Stimulated activated CD8-positive, alpha-beta memory T cell treated with anti-CD3 and anti-CD28 coated beads, Interleukin-2, amount 100 ng/mL, for 1 hour (primary cell): ENCODE measurements at regions not wholly inside any gene's neighbourhood (a gene's known extent, or its start where the extent isn't known, plus 50 kb on each side); places are given as distances from the start of the nearest gene placed in this dataset.
"Not testable (repeated sequence)": the region's sequence is repeated elsewhere in the genome, so short reads cannot be mapped to it uniquely, and the experiment has no call there.

Experiments used
- DNase-seq, 2 donors: peaks; one replicate each; pipeline ENCODE4 v3.0.0-alpha.2; 2020; ENCODE audit warnings: low read depth in 2 of 2

DNA sequence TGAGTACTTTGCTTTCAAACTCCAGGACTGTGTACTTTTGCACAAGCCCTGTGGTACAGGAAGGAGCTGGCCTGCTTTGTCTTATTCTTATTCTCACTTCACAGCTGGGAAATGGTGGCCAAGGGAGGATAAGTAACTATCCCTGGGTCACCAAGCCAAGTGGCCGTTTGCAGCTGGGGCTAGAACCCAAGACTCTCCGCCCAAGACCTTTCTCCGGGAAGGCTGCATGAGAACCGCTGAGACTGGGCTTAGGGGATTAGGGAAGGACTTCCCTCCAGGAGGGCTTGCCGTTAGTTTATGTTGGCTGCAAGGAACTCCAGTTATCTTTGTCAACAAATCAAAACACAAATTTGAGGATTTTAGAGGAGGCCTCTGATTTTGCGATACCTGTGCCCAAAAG is 109.5 kb upstream of the ADRA1D start:
- DNase-seq: no peak

DNA sequence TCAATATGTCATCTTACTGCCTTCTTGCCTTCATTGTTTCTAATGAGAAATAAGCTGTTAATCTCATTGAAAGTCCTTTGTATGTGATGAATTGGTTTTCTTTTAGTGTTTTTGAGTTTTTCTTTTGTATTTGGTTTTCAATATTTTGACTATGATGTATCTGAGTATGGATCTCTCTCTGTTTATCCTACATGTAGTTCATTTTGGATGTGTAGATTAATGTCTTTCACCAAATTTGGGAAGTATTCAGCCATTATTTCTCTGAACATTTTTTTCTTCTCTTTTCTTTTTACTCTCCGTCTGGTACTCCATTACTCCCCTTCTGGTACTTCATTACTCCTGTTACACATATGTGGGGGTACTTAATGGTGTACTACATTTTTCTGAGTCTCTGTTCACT is 103.3 kb upstream of the ADRA1D start:
- no peak for DNase-seq

DNA sequence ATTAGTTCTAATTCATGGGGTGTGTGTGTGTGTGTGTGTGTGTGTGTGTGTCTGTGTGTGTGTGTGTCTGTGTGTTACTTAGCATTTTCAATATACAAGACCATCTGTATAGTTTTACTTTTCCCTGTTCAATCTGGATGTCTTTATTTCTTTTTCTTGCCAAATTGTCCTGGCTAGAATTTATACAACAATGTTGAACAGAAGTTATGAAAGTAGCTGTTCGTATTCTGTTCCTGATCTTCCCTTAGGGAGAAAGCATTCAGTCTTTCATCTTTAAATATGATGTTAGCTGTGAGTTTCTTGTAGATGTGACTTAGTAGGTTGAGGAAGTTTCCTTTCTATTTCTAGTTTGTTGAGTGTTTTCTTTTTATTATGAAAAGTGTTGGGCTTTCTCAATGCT is 101.0 kb upstream of the ADRA1D start:
- DNase-seq: no peak

DNA sequence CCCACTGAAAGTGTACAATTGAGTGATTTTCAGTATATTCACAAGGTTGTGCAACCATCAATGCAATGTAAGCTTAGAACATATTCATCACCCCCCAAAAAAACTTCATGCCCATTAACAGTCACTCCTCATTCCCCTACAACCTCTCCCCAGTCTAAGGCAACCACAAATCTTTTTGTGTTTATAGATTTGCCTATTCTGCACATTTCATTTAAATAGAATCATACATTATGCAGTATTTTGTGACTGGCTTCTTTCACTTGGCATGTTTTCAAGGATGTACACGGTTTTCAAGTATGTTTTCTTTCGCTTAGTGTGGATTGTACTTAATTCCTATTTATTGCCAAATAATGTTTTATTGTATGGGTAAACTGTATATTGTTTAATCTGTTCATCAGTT is 95.6 kb upstream of the ADRA1D start:
- DNase-seq: no peak

DNA sequence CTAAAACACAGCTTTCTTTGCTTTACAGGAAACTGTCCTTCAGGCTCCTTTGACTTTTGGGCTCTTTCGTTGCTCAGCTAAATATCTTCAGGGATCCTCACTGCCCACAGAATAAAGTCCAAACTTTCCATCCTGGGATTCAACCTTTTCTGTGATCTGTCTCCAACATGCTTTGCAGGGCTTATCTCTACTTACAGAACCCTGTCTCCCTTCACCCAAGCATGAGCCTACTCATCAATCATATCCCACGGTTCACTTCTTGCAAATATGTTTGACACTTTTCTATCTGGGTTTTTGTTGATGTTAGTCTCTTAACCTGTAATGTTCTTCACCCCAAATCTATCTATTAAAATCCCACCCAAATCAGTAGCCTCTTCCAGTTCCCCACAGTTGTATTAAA is 93.5 kb upstream of the ADRA1D start:
- no peak for DNase-seq

DNA sequence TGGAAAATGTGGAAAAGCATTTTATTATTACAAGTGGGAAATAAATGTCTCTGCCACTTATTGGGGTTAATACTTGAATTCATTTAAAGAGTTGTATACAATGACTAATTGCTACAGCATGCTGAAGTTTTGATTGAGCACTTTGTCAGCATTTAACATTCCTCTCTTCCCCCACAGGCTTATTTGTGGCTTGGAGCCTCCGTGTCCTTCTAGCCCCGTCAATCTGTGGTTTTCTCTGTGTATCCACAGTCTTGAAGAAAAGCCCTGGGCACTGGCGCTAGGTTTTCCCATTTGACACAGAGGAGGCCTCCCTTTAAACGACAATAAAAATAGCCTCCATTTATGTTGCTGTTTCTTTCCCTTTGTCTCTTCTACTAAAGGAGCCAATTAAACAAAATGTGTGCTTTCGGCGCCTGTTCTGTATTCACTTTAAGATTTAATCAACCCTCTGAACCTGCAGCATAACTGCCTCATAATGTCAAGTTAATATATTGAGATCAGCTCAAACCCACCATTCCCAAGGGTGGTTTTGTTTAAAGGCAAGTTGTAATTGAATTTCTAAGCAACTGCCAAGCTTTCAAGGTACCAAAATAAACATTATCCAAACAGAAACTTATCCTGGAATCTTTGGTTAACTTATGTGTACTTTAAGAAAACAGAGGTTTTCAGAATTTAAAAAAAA is 92.9 kb upstream of the ADRA1D start:
- DNase-seq: no peak

DNA sequence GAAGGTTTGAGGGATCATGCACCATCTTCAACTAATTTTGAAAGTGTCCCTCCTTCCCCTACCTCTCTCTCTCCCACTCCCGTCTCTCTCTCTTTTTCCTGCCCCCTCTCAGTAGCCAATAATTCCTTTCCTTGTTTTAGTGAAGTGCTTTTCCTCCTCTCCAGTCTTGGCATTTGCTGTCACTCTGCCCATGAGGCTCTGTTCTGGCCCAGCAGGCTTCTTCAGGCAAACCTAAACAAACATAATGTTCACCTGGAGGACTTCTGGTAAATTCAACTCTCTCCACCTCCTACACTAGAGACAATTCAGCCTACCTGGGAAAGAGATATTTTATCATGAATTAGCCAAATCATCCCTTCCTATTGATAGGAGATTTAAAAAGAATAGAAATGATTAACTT is 86.6 kb upstream of the ADRA1D start:
- DNase-seq: no peak

DNA sequence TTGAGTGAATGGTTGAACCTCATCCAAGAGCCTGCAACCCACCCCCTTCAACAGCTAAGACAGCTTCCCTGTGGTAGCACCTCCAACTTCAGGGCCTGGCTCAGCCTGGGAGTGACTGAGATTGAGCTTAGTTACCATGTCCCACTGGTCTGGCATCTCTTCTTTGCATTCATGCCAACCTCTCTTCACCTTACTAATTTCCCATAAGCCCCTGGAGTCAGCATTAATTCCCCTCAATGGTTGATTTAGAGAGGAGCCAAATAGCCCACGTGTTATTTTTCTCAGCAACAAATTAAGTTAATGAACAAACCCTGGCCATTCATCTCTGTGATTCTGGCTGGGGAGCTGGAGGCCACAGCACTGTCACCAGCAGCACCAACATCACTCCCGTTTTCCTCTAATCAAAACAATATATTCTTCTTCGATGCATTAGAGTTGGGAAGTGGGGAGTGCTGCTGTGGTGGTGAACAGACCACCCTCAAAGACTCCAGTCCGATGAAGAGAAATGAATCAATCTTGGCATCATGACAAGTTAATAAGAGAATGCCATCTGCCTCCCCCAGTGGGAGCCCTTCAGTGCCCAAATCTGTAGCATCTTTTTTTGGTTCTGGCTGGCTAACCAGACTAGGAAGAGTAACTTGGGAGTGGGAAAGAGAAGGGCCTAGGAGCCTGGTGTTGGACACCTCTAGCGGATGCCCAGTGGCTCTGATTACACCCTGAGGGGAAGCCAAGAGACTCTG is 83.2 kb upstream of the ADRA1D start:
- DNase-seq: no peak

DNA sequence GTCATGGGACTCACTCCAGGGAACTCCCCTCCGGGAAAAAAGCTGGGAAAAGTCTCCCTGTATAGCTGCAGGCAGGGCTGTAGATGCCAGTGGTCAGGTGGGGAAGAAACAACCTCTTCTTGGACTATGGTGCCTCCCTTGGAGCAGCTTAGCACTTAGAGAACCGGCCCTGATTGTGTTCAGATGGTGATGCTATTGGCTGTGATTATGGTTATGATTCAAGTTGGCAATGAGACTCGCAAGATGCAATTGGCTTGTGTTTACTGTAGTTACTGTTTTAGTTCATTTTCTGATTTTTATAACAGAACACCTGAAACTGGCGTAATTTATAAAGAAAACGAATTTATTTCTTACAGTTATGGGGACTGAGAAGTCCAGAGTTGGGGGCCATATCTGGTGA is 80.9 kb upstream of the ADRA1D start:
- DNase-seq: no peak

DNA sequence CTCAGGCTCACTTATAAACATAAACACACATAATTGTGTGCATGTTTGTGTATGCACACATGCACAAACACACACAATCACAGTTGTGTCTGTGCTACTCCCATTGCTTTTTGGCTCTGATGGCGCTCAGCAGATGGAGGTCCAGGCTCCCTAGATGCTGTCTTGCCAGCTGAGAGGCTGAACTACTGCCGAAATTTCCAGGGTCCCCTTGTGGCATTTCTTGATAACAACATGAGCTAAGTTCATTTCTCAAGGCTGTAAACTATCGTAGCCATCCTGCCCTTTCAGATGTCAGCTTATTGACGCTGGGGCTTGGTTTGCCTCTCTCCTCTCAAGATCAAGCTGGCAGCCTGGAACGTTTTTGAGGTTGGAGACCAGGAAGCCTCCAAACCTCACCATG is 80.1 kb upstream of the ADRA1D start:
- no peak for DNase-seq

DNA sequence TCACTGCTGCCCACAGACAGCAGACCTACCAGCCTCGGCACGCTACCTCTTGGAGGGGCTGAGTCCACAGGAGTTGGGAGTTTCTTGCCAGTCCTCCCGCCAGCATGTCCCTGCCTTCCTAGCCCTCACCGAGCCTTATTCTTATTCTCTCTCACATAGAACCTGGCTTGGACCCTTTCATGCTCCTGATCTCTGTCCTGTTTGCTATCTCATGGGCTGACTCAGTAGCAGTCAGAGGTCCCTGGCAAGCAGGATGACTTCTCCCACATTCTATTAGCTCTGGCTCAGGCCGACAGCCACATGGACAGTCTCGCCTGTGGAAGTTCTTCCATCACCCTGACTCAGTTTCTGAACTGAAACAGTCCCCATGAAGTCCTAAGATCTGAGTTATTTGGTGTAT is 79.5 kb upstream of the ADRA1D start:
- DNase-seq: no peak

DNA sequence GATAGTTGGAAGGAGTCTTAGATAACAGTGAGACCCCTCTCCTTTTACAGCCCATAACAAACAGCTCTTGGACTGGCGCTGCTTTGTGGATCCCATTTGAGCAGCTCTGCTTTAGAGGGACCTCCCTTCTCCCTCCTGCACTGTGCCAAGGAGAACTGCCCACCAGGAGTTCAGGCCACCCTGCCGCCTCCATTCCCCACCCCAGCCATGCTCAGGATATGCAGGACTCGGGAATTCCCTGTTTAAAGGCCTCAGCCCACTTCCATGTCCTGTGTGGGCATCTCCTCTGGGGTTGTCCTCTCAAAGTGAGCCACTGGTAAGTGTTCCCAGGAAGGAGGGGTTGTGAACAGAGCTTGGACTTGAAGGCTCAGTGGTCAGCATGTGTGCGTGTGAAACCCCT is 78.9 kb upstream of the ADRA1D start:
- DNase-seq: no peak

DNA sequence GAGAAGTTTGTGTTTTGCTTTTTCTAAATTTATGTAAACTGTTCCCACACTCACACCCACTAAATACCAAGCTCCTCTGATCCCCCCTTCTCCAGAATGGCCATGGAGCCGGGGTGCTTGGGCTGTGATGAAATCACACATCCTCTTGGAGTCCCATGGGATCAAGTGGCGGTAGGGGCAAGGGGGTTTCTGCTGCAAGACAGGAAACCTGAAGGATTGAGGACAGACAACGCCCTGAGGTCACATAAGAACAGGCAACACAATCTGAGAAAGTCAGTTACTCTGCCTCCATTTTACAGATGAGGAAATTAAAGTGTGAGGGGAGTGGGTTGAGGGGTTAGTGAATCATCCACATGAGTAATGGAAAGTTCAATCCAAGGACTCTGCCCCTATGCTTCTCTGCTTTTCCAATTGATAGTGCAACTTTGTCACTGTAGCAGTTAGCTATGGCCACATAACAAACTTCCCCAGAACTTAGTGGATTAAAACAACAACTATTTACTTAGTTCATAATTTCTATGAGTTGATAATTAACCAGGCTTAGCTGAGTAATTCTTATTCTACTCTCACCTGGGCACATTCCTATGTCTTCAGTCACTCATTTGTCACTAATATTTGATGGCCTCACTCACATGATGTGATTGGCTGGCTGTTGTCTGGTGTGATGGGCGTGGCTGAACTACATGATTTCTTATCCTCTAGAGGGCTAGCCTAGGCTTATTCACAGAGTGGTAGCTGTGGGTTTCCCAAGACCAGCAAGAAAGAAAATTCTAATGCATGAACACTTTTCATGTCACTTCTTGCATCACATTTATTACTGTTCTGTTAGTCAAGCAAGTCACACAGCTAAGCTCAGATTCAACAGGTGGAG is 77.3 kb upstream of the ADRA1D start:
- no peak for DNase-seq

DNA sequence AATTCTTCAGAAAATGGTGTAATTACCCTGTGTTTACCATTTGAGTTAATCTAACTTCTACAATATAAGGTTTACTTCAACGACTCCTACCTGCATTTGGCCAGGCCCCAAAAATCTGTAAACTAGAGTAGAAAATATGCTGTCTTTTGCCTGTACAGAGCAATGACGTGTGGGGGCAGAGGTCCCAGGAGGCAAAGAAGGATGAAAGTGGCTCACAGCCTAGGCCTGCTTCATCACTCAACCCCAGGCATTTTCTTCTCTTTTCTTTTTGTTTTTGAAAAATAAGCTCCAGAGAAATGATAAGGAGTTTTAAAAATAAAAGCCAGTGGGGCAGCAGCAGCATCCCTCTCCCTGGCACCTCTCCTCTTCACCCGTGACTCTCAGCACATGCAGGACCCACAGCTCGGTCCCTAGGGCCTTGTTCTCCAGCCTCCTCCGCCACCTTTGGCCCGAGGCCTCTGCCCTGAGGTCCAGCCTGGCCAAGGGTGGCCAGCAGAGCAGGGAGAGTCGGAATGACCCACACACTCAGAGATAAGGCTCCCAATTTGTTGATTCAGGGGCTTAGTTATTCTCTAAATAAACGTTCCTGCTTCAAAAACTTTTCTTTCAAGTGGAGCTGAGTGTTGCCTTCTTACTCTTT is 76.6 kb upstream of the ADRA1D start:
- DNase-seq: no peak

DNA sequence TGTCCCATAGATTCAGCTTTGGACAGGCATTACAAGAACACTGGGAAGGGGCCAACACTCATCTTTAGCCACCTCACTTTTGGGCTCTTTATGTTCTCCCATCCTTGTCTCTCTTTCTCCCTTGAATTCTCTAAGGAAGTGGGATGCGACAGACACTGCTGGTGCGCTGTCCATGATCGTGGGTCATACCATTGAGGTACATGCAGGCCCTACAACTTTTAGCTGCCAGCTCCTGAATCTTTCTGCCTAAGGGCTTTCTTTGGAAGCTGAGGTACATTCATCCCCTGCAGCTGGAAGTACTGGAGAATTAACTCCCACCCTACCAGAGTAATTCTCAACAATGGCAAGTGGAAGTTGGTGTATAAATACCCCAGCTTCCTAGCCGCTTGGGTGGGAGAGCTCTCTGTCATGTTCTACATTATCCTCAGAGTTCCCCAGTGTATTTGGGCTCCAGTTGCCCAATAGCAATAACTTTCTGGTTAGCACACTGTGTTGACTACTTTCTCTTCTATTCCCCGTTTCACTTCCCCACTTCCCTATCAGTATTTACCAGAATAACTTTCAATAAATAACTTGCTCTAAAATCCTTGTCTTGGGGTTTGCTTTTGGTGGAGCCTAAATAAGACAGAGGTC is 75.6 kb upstream of the ADRA1D start:
- no peak for DNase-seq

DNA sequence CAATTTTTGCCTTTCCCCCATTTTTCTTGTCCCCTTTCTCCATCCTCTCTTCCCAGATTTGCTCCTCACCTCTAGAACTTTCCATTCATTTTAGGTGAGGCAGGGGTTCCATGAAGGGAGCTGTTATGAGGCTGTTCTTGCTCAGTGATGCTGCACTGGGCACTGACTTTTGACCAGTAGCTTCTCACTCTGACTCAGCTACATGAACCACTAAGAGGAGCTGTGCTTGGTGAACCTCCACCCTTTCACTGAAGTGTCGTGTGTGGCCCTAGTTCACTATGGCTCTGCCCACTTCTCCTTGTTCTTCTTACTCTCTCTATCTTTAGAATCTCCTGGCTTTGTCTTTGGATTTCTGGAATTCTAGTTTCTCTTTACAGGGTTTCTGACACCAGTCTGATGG is 73.4 kb upstream of the ADRA1D start:
- DNase-seq: no peak

DNA sequence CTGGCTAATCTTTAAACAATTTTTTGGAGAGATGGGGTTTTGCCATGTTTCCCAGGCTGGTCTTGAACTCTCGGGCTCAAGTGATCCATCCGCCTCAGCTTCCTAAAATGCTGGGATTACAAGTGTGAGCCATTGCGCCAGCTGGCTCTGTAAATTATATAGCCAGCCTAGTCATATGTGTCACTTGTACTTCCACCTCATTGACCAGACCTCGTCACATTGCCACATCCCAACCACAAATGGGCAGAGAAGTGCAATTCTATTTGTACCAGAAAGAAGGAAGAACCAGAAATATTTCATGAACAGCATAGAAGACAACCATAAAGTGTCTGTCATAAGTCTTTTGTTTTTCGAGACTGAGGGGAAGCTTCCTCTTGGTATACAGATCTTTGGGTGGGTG is 71.2 kb upstream of the ADRA1D start:
- no peak for DNase-seq

DNA sequence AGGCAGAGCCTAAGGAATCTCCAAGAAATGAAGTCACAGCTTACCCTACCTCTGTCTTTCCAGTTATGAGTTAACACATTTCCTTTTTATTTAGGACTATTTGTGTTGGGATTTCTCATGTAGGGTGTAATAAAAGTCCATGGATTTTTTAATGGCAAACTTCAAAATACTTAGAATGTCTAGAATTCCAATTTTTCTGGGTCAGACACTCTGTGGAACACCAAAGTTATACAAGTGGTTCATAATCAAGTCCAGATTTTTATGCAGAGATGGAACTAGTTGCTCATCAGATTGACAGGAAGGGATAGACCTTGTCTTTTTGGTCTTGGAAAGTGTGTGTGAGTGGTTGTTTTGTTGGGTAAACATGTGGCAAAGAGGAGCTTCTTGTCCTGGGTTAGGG is 69.8 kb upstream of the ADRA1D start:
- no peak for DNase-seq

DNA sequence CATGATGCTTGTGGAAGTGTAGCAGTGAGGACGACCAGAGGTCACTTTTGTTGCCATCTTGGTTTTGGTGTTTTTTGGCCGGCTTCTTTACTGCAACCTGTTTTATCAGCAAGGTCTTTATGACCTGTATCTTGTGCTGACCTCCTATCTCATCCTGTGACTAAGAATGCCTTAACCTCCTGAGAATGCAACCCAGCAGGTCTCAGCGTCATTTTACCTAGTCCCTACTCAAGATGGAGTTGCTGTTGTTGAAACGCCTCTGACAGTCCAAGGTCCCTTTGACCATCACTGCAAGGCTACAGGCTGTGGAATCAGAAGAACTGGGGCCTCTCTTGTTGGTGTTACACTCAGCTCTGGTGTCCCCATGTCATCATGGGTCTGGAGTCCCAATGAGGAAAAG is 61.5 kb upstream of the ADRA1D start:
- DNase-seq: not testable (repeated sequence)

DNA sequence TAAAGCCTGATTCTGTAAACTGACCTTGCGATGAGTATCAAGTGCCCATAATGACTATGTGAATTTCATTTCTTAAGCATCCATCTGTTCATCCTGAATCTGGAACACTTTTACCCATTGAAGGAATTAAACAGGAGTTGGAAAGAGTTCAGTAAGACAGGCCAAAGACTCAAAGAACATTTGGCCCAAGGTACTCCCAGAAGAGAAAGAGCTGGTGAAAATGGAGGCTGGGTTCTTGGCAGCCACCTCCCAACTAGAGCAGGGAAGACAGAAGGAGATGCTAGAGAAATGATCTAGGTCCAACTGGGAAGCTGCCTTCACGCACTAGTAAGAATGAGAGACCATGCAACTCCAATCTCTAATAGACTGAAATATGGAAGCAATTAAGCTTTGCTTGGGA is 57.1 kb upstream of the ADRA1D start:
- no peak for DNase-seq

DNA sequence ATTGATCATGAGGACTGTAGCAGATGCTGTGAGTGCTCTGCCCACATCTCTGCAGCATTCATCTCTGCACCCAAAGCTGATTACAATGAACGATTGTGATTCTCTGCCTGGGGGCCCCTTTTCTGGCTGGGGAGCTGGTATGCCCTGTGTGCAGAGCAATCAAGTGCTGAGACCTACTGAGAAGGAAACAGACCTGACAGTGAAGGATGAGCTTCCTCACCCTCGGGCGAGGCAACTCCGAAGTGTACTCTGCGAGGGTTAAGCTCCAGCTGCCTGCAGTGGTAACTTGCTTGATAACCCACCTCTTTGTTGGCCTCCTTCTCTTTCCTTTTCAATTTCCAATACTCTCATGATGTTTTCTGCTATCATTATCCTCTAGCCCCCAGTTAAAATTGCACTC is 56.0 kb upstream of the ADRA1D start:
- no peak for DNase-seq

DNA sequence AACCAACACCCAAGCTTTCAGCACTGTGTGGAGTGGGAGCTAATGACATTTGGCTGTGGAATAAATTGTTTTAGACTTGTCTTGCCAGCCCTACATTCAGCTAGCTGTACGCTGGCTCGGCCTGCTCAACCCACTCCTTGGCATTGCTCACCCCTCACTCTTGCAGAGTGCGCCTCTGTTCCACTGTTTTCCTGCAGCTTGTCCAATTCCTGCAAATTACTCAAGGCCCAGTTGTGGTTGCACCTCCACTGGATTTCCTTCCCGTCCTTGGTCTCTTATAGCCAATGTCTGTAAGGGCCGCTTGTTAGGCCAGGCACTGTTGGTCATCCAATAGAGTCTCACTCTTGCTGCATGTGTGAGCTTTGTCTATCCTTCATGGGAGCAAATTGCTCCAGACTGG is 55.5 kb upstream of the ADRA1D start:
- DNase-seq: no peak
